Activated naive CD4-positive, alpha-beta T cell treated with anti-CD3 and anti-CD28 coated beads, Interleukin-2, amount 10 ng/mL, durations not matched to agents 7 days and 5 days (primary cell): ENCODE measurements at regions not wholly inside any gene's neighbourhood (a gene's known extent, or its start where the extent isn't known, plus 50 kb on each side); places are given as distances from the start of the nearest gene placed in this dataset.

Experiments used
- CTCF ChIA-PET: fragments of 350-600 bp; sonication (Branson Sonifier 250); formaldehyde crosslinking; loops from one replicate; lab custom pipeline; 2021; ENCODE audit warnings: antibody characterized with exemption; lab: Charles Lee
- DNase-seq: peaks from one replicate; pipeline ENCODE4 v3.0.0-alpha.2; 2020
- H3K27ac Mint-ChIP-seq: one replicate; pipeline ENCODE4 v1.8.0; 2021; ENCODE audit warnings: mild to moderate bottlenecking, moderate library complexity, mixed read lengths
- H3K27me3 Mint-ChIP-seq: one replicate; pipeline ENCODE4 v1.8.0; 2021; ENCODE audit warnings: mild to moderate bottlenecking, mixed read lengths
- H3K36me3 Mint-ChIP-seq: one replicate; pipeline ENCODE4 v1.8.0; 2021; ENCODE audit warnings: mixed read lengths
- H3K4me1 Mint-ChIP-seq: one replicate; pipeline ENCODE4 v1.8.0; 2021; ENCODE audit warnings: mixed read lengths
- H3K4me3 Mint-ChIP-seq: one replicate; pipeline ENCODE4 v1.8.0; 2021; ENCODE audit warnings: mild to moderate bottlenecking, moderate library complexity, mixed read lengths
- H3K9me3 Mint-ChIP-seq: one replicate; pipeline ENCODE4 v1.8.0; 2021; ENCODE audit warnings: mixed read lengths

GRCh38 chr7:46029111-46029704 lies 108.1 kb upstream of the IGFBP3 start:
- Mint-ChIP-seq H3K4me1 (no peaks in the 10 kb centered on the region), H3K27me3 (no peaks in the 10 kb centered on the region), H3K4me3 (no peak overlapping the region), H3K9me3 (no peaks in the 10 kb centered on the region), H3K27ac (no peak overlapping the region), H3K36me3 (no peaks in the 10 kb centered on the region)
- DNase-seq, result no peak
- CTCF ChIA-PET, result no interaction called here

- Mint-ChIP-seq H3K4me3 (no peak overlapping the region), H3K4me1 (no peaks in the 10 kb centered on the region), H3K27ac (no peak overlapping the region), H3K27me3 (no peaks in the 10 kb centered on the region), H3K9me3 (no peaks in the 10 kb centered on the region), H3K36me3 (no peaks in the 10 kb centered on the region)
- no peak for DNase-seq
- CTCF ChIA-PET, result no interaction called here
Measured at GRCh38 chr7:46028246-46028645, 107.2 kb upstream of the IGFBP3 start.

GRCh38 chr7:46026741-46027140 lies 105.7 kb upstream of the IGFBP3 start:
- H3K36me3 Mint-ChIP-seq, result no peaks in the 10 kb centered on the region
- no peaks in the 10 kb centered on the region for H3K9me3 Mint-ChIP-seq
- no peak overlapping the region for H3K4me3 Mint-ChIP-seq
- no peaks in the 10 kb centered on the region for H3K4me1 Mint-ChIP-seq
- DNase-seq, result no peak
- CTCF ChIA-PET, result no interaction called here
- no peak overlapping the region for H3K27ac Mint-ChIP-seq
- no peaks in the 10 kb centered on the region for H3K27me3 Mint-ChIP-seq

- no peak overlapping the region for H3K4me3 Mint-ChIP-seq
- CTCF ChIA-PET, result no interaction called here
Measured at GRCh38 chr7:46024263-46024916, 103.3 kb upstream of the IGFBP3 start.

GRCh38 chr7:46022397-46022796 lies 101.3 kb upstream of the IGFBP3 start:
- Mint-ChIP-seq H3K27me3 (no peaks in the 10 kb centered on the region), H3K4me1 (no peaks in the 10 kb centered on the region), H3K4me3 (no peak overlapping the region), H3K27ac (no peak overlapping the region), H3K36me3 (no peaks in the 10 kb centered on the region), H3K9me3 (no peaks in the 10 kb centered on the region)
- CTCF ChIA-PET, result no interaction called here
- no peak for DNase-seq

More at GRCh38 chr7:46024263-46024916, 103.3 kb upstream of the IGFBP3 start:
- no peaks in the 10 kb centered on the region for H3K9me3 Mint-ChIP-seq
- H3K27me3 Mint-ChIP-seq, result no peaks in the 10 kb centered on the region
- no peaks in the 10 kb centered on the region for H3K36me3 Mint-ChIP-seq
- no peaks in the 10 kb centered on the region for H3K4me1 Mint-ChIP-seq
- H3K27ac Mint-ChIP-seq, result no peak overlapping the region
- DNase-seq, result no peak

- H3K27me3 Mint-ChIP-seq, result no peaks in the 10 kb centered on the region
- no peaks in the 10 kb centered on the region for H3K4me1 Mint-ChIP-seq
- DNase-seq, result no peak
- no peak overlapping the region for H3K4me3 Mint-ChIP-seq
- H3K27ac Mint-ChIP-seq, result no peak overlapping the region
- CTCF ChIA-PET, result no interaction called here
- H3K9me3 Mint-ChIP-seq, result no peaks in the 10 kb centered on the region
- no peaks in the 10 kb centered on the region for H3K36me3 Mint-ChIP-seq
Measured at GRCh38 chr7:46015107-46015868, 94.2 kb upstream of the IGFBP3 start.

GRCh38 chr7:46011501-46011900 lies 90.4 kb upstream of the IGFBP3 start:
- H3K36me3 Mint-ChIP-seq, result no peaks in the 10 kb centered on the region
- no peak overlapping the region for H3K4me3 Mint-ChIP-seq
- no peaks in the 10 kb centered on the region for H3K9me3 Mint-ChIP-seq
- CTCF ChIA-PET, result no interaction called here
- no peak for DNase-seq
- no peaks in the 10 kb centered on the region for H3K27me3 Mint-ChIP-seq
- no peak overlapping the region for H3K27ac Mint-ChIP-seq
- H3K4me1 Mint-ChIP-seq, result no peaks in the 10 kb centered on the region

- no peak overlapping the region for H3K27ac Mint-ChIP-seq
- H3K4me3 Mint-ChIP-seq, result no peak overlapping the region
- H3K36me3 Mint-ChIP-seq, result no peaks in the 10 kb centered on the region
- no peaks in the 10 kb centered on the region for H3K27me3 Mint-ChIP-seq
- CTCF ChIA-PET, result no interaction called here
- no peak for DNase-seq
- no peaks in the 10 kb centered on the region for H3K9me3 Mint-ChIP-seq
- H3K4me1 Mint-ChIP-seq, result no peaks in the 10 kb centered on the region
Measured at GRCh38 chr7:46011059-46011458, 90.0 kb upstream of the IGFBP3 start.

- CTCF ChIA-PET, result no interaction called here
- Mint-ChIP-seq H3K9me3 (no peaks in the 10 kb centered on the region), H3K4me3 (no peak overlapping the region), H3K4me1 (no peaks in the 10 kb centered on the region), H3K27ac (no peak overlapping the region), H3K27me3 (no peaks in the 10 kb centered on the region), H3K36me3 (no peaks in the 10 kb centered on the region)
- no peak for DNase-seq
Measured at GRCh38 chr7:46009211-46009610, 88.1 kb upstream of the IGFBP3 start.

- CTCF ChIA-PET, result no interaction called here
- Mint-ChIP-seq H3K4me3 (no peak overlapping the region), H3K36me3 (no peaks in the 10 kb centered on the region), H3K27me3 (no peaks in the 10 kb centered on the region), H3K27ac (no peak overlapping the region), H3K9me3 (no peaks in the 10 kb centered on the region), H3K4me1 (no peaks in the 10 kb centered on the region)
- DNase-seq, result no peak
Measured at GRCh38 chr7:46007990-46008643, 87.0 kb upstream of the IGFBP3 start.

GRCh38 chr7:46007194-46007593 lies 86.1 kb upstream of the IGFBP3 start:
- no peaks in the 10 kb centered on the region for H3K9me3 Mint-ChIP-seq
- H3K36me3 Mint-ChIP-seq, result no peaks in the 10 kb centered on the region
- H3K4me3 Mint-ChIP-seq, result no peak overlapping the region
- no peak overlapping the region for H3K27ac Mint-ChIP-seq
- H3K27me3 Mint-ChIP-seq, result no peaks in the 10 kb centered on the region
- H3K4me1 Mint-ChIP-seq, result no peaks in the 10 kb centered on the region
- CTCF ChIA-PET, result no interaction called here
- DNase-seq, result no peak

- no peak overlapping the region for H3K4me3 Mint-ChIP-seq
- H3K27ac Mint-ChIP-seq, result no peak overlapping the region
- CTCF ChIA-PET, result no interaction called here
- no peaks in the 10 kb centered on the region for H3K36me3 Mint-ChIP-seq
- H3K9me3 Mint-ChIP-seq, result no peaks in the 10 kb centered on the region
- no peak for DNase-seq
- no peaks in the 10 kb centered on the region for H3K27me3 Mint-ChIP-seq
- no peaks in the 10 kb centered on the region for H3K4me1 Mint-ChIP-seq
Measured at GRCh38 chr7:46006723-46007122, 85.7 kb upstream of the IGFBP3 start.

- CTCF ChIA-PET, result no interaction called here
- Mint-ChIP-seq H3K27ac (no peak overlapping the region), H3K4me3 (no peak overlapping the region), H3K36me3 (no peaks in the 10 kb centered on the region), H3K9me3 (no peaks in the 10 kb centered on the region), H3K27me3 (no peaks in the 10 kb centered on the region), H3K4me1 (no peaks in the 10 kb centered on the region)
- no peak for DNase-seq
Measured at GRCh38 chr7:46006212-46006611, 85.1 kb upstream of the IGFBP3 start.

- no peak for DNase-seq
- no peaks in the 10 kb centered on the region for H3K4me1 Mint-ChIP-seq
- no peak overlapping the region for H3K27ac Mint-ChIP-seq
- H3K36me3 Mint-ChIP-seq, result no peaks in the 10 kb centered on the region
- H3K27me3 Mint-ChIP-seq, result no peaks in the 10 kb centered on the region
- CTCF ChIA-PET, result no interaction called here
- no peak overlapping the region for H3K4me3 Mint-ChIP-seq
- no peaks in the 10 kb centered on the region for H3K9me3 Mint-ChIP-seq
Measured at GRCh38 chr7:46004965-46005364, 83.9 kb upstream of the IGFBP3 start.
